Thymus (tissue), 11 donors: ENCODE measurements at regions not wholly inside any gene's neighbourhood (a gene's known extent, or its start where the extent isn't known, plus 50 kb on each side); places are given as distances from the start of the nearest gene placed in this dataset.
"Not testable (repeated sequence)": the region's sequence is repeated elsewhere in the genome, so short reads cannot be mapped to it uniquely, and the experiment has no call there.

ENCODE experiments used
- DNase-seq, 9 donors: peaks; one replicate each; pipeline ENCODE4 v3.0.0-alpha.2; 2013; ENCODE audit warnings: low spot score in 9 of 9, low read depth in 6 of 9, missing footprints in 1 of 9
- H3K27ac ChIP-seq, 2 donors: one replicate each; pipeline ENCODE4 v1.5.1; 2013; ENCODE audit warnings: control low read depth in 1 of 2, low read depth in 1 of 2, low read length in 1 of 2, mild to moderate bottlenecking in 1 of 2, moderate library complexity in 1 of 2
- H3K27me3 ChIP-seq, 2 donors: one replicate each; pipeline ENCODE4 v1.5.1; 2013; ENCODE audit warnings: low read length in 1 of 2; ENCODE audit not compliant: control insufficient read depth in 2 of 2, insufficient read depth in 1 of 2
- H3K36me3 ChIP-seq, 2 donors: one replicate each; pipeline ENCODE4 v1.5.1; 2013; ENCODE audit warnings: low read length in 1 of 2, mild to moderate bottlenecking in 1 of 2, moderate library complexity in 1 of 2; ENCODE audit not compliant: control insufficient read depth in 2 of 2, insufficient read depth in 2 of 2
- H3K4me1 ChIP-seq, 2 donors: one replicate each; pipeline ENCODE4 v1.5.1; 2013; ENCODE audit warnings: low read length in 2 of 2; ENCODE audit not compliant: control insufficient read depth in 2 of 2, insufficient read depth in 2 of 2
- H3K4me3 ChIP-seq, 2 donors: one replicate each; pipeline ENCODE4 v1.5.1; 2013; ENCODE audit warnings: low read length in 2 of 2, control low read depth in 1 of 2, mild to moderate bottlenecking in 1 of 2
- H3K9me3 ChIP-seq, 2 donors: one replicate each; pipeline ENCODE4 v1.5.1; 2013; ENCODE audit warnings: low read length in 1 of 2, mild to moderate bottlenecking in 1 of 2; ENCODE audit not compliant: control insufficient read depth in 2 of 2, insufficient read depth in 1 of 2
- WGBS: extraction: QIAGEN DNeasy Blood & Tissue Kit; methylation state at CpG from one replicate; pipeline ENCODE4 v1.1.7; 2013; 5-methylcytosine and 5-hydroxymethylcytosine counted together
- donor health status: healthy.

DNA sequence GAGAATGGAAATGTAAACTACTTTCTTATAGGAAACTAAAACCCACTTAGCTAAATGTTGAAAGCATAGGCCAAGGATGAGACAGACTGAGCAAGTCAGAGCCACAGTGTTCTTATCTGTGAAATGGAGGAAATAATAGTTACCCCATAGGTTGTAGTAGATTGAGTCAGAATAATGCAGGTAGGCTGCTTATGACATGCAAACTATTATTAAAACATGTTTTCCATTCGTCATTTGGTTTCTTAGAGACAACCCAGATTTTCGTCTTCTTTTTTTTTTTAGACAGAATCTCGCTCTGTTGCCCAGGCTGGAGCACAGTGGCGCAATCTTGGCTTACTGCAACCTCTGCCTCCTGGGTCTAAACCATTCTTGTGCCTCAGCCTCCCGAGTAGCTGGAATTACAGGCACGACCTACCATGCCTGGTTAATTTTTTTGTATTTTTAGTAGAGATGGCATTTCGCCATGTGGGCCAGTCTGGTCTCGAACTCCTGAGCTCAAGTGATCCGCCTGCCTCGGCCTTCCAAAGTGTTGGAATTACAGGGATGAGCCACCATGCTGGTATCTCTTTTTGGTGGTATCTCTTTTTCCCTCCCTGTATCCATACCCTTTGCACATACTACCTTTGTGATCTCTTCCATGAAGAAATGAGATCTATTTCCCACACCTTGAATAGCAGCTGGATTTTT lies 196.5 kb upstream of the ZNF217 start:
- Histone ChIP-seq H3K9me3 (no peaks in the 10 kb centered on the region), H3K27ac (no peak overlapping the region), H3K4me3 (no peak overlapping the region), H3K36me3 (no peaks in the 10 kb centered on the region), H3K27me3 (no peaks in the 10 kb centered on the region), H3K4me1 (peaks cover 4 to 5% of the 10 kb centered on the region in 2 donors)
- WGBS = 95% methylated on average over 10 of the region's 10 CpGs
- no peak for DNase-seq

DNA sequence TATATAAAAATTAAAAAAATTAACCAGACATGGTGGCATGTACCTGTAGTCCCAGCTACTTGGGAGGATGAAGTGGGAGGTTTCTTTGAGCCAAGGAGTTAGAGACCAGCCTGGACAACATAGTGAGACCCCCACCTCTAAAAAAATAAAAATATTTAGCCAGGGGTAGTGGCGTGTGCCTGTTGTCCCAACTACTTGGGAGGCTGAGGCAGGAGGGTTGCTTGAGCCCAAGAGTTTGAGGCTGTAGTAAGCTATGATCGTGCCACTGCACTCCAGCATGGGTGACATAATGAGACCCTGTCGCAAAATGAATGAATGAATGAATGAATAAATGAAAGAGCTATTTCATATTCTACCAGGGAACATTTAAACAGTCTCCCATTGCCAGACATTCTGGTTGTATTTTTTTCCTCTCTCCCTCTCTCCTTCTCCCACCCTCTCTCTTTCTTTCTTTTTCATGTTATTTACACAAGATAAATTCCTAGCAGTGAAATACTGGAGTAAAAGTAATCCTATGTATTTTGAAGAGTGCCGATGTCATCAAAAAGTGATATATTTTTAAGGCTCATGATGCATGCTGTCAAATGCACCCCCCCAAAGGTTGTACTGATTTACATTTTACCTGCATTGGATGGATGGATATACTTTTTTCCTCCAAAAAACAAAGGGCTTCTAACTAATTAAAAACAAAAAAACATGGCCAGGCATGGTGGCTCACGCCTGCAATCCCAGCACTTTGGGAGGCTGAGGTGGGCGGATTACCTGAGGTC lies 194.8 kb upstream of the ZNF217 start:
- Histone ChIP-seq H3K4me3 (no peak overlapping the region), H3K4me1 (peaks cover 4 to 5% of the 10 kb centered on the region in 2 donors), H3K9me3 (no peaks in the 10 kb centered on the region), H3K36me3 (no peaks in the 10 kb centered on the region), H3K27me3 (no peaks in the 10 kb centered on the region), H3K27ac (no peak overlapping the region)
- DNase-seq = no peak
- WGBS = 96% methylated on average over 6 of the region's 6 CpGs

DNA sequence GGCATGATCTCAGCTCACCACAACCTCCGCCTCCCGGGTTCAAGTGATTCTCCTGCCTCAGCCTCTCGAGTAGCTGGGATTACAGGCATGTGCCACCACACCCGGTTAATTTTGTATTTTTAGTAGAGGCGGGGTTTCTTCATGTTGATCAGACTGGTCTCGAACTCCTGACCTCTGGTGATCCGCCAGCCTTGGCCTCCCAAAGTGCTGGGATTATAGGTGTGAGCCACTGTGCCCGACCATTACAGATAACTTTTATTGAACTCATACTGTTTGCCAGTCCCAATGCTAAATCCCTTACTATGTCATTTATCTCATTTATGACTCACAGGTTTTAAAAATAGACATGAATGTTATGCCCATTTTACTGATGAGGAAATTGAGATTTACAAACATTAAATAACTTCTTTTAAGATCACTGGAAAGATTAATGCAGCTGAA lies 193.9 kb upstream of the ZNF217 start:
- H3K27me3 ChIP-seq, DNase-seq, H3K4me1 ChIP-seq, H3K27ac ChIP-seq, H3K9me3 ChIP-seq, H3K4me3 ChIP-seq, H3K36me3 ChIP-seq: not testable (repeated sequence)
- WGBS = 97% methylated on average over 8 of the region's 8 CpGs

DNA sequence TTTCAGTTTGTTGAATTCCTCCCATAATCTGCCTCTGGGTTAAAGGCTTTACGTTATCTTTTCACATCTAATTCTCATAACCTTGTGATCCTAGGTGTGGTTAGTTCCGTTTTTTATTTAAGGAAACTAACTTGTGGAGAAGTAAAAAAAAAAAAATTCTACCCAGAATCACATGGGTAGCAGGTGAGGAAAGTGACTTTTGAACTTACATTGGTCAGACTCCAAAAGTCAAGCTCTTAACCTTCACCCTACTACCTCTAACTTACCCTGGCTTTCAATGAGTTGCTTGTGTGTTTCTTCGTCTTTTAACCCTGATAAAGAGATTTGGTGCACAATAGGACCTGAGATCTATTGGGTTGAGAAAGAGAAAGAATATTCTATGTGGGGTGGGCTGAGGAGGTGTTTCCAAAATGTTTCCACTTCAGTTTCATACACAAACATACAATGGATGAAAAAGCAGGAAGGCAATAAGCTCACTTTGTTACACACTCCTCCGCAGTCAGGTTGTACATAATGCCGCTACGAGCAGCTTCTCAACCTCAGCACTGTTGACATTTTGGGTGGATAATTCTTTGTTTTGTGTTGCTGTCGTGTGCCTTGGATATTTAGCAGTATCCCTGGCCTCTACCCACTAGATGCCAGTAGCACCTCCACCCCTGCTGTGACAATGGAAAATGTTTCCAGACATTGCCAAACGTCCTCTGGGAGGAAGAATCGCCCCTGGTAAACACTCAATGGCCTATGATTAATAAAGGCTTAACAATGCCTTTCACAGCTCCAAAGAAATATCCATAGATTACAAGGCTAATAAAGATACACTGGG lies 193.0 kb upstream of the ZNF217 start:
- WGBS = 75% methylated on average over 9 of the region's 9 CpGs
- H3K4me1 ChIP-seq = peaks cover 4 to 5% of the 10 kb centered on the region in 2 donors
- H3K27me3 ChIP-seq = no peaks in the 10 kb centered on the region
- H3K4me3 ChIP-seq = no peak overlapping the region
- no peak overlapping the region for H3K27ac ChIP-seq
- no peaks in the 10 kb centered on the region for H3K36me3 ChIP-seq
- H3K9me3 ChIP-seq = no peaks in the 10 kb centered on the region
- peak in 1 of 9 donors; percentile 26 for DNase-seq

DNA sequence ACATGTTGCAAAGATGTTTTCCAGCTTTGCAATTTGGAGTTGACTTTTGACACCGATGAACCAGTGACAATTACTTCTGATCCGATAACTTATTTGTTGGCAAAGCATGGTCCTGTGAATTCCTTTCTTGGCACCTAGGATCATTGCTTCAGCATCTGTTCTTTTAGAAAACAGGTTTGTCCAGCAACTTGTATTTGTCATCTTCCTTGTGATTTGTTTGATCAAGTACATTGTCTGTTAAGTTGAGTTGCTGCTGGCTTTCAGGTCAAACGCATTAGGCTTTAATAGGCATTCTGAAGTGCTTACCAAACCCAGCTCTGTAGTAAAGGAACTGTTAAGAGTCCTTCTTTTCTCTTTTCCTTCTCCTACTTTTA lies 192.4 kb upstream of the ZNF217 start:
- no peaks in the 10 kb centered on the region for H3K27me3 ChIP-seq
- DNase-seq = no peak
- H3K9me3 ChIP-seq = no peaks in the 10 kb centered on the region
- H3K36me3 ChIP-seq = no peaks in the 10 kb centered on the region
- 77% methylated on average over 3 of the region's 3 CpGs for WGBS
- no peak overlapping the region for H3K4me3 ChIP-seq
- peaks cover 4 to 5% of the 10 kb centered on the region in 2 donors for H3K4me1 ChIP-seq
- H3K27ac ChIP-seq = no peak overlapping the region

DNA sequence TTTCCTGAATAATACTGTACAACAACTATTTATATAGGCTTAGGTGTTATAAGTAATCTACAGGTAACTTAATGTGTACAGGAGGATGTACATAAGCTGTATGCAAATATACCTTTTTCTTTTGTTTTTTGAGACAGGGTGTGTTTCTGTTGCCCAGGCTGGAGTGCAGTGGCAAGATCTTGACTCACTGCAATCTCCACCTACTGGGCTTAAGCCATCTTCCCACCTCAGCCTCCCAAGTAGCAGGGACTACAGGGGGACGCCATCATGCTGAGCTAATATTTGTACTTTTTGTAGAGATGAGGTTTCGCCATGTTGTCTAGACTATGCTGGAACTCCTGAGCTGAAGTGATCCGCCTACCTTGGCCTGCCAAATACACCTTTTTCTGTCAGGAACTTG lies 191.7 kb upstream of the ZNF217 start:
- peaks cover 3 to 4% of the 10 kb centered on the region in 2 donors for H3K4me1 ChIP-seq
- DNase-seq = no peak
- no peaks in the 10 kb centered on the region for H3K27me3 ChIP-seq
- H3K36me3 ChIP-seq = no peaks in the 10 kb centered on the region
- no peak overlapping the region for H3K4me3 ChIP-seq
- H3K9me3 ChIP-seq = no peaks in the 10 kb centered on the region
- H3K27ac ChIP-seq = no peak overlapping the region
- 100% methylated on average over 3 of the region's 3 CpGs for WGBS

DNA sequence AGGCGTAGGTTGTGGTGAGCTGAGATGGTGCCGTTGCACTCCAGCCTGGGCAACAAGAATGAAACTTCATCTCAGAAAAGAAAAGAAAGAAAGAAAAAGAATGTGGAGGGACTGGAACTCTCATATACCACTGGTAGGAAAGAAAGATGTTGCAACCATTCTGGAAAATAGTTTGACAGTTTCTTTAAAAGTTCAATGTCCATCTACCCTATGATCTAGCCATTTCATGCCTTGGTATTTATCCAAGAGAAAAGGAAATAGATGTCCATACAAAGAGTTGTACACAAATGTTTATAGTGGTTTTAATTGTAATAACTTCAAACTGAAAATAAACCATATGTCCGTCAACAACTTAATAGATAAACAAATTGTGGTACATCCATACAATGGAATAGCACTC lies 190.1 kb upstream of the ZNF217 start:
- Histone ChIP-seq H3K4me3 (no peak overlapping the region), H3K36me3 (no peaks in the 10 kb centered on the region), H3K4me1 (peaks cover 3 to 4% of the 10 kb centered on the region in 2 donors), H3K27ac (no peak overlapping the region), H3K9me3 (no peaks in the 10 kb centered on the region), H3K27me3 (no peaks in the 10 kb centered on the region)
- DNase-seq = no peak
- WGBS = 83% methylated on average over 3 of the region's 3 CpGs

DNA sequence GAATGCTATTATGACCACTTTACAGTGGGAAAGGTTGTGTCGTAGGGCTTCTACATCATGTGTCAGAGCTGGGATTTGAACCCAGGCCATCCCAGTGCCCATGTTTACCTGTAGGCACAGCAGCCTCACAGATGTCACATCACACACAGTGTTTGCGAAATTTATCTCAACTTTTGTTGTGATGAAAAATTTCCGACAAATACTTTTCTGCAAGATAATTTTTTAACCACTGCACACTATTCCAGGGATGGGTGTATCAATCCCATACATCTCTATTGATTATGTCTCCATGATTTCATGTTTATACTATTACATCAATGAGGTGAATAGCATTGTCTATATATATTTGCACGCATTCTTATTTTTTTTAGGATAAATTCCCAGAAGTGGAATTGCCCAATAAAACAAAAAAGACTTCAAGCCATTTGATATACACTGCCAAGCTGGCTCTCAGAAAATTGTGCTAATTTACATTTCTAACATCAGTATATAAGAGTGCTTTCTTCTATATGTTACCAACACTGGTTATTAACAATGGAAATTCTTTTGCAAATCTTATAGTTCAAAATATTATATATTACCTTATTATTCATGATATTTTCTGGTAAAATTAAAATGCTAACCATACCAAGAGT lies 189.1 kb upstream of the ZNF217 start:
- Histone ChIP-seq H3K4me3 (no peak overlapping the region), H3K36me3 (no peaks in the 10 kb centered on the region), H3K27ac (no peak overlapping the region), H3K27me3 (no peaks in the 10 kb centered on the region), H3K4me1 (peaks cover 3 to 4% of the 10 kb centered on the region in 2 donors), H3K9me3 (no peaks in the 10 kb centered on the region)
- 97% methylated on average over 4 of the region's 4 CpGs for WGBS
- no peak for DNase-seq
